CD14-positive monocyte (primary cell): ENCODE measurements at regions not wholly inside any gene's neighbourhood (a gene's known extent, or its start where the extent isn't known, plus 50 kb on each side); places are given as distances from the start of the nearest gene placed in this dataset.

Source experiments
- DNase-seq, 3 donors: peaks; one replicate each; pipeline ENCODE4 v3.0.0-alpha.2; 2011 to 2022
- H2AFZ ChIP-seq: 2 replicates; pipeline ENCODE4 v1.6.0; 2012; ENCODE audit warnings: mild to moderate bottlenecking, low read depth, low read length, inconsistent platforms; ENCODE audit not compliant: insufficient read depth, poor library complexity, severe bottlenecking
- H3K27ac ChIP-seq, 2 donors: 1 replicate in 1 of 2; 2 replicates in 1 of 2; pipeline ENCODE4 v1.5.1; 2012 to 2013; ENCODE audit warnings: low read length in 2 of 2, control low read depth in 1 of 2, inconsistent platforms in 1 of 2, low read depth in 1 of 2, mild to moderate bottlenecking in 1 of 2
- H3K27me3 ChIP-seq, 2 donors: one replicate each; pipeline versions ENCODE4 v1.6.0 to v1.6.1; 2011 to 2013; ENCODE audit warnings: low read length in 2 of 2; ENCODE audit not compliant: control insufficient read depth in 2 of 2, insufficient read depth in 2 of 2
- H3K36me3 ChIP-seq, 2 donors: replicated peaks in 1 of 2; 1 replicate in 1 of 2; 2 replicates in 1 of 2; pipeline versions ENCODE4 v1.5.1 to v1.6.1; 2012 to 2013; ENCODE audit warnings: low read length in 2 of 2, control low read depth in 1 of 2, inconsistent platforms in 1 of 2, mild to moderate bottlenecking in 1 of 2; ENCODE audit not compliant: insufficient read depth in 2 of 2, control insufficient read depth in 1 of 2
- H3K4me1 ChIP-seq, 2 donors: 1 replicate in 1 of 2; 2 replicates in 1 of 2; pipeline versions ENCODE4 v1.5.1 to v1.6.1; 2012 to 2013; ENCODE audit warnings: low read length in 2 of 2, control low read depth in 1 of 2, inconsistent platforms in 1 of 2, mild to moderate bottlenecking in 1 of 2, moderate library complexity in 1 of 2; ENCODE audit not compliant: insufficient read depth in 2 of 2, control insufficient read depth in 1 of 2
- H3K4me2 ChIP-seq: replicated peaks from 2 replicates; pipeline ENCODE3; 2012; ENCODE audit warnings: low read length, moderate library complexity, mild to moderate bottlenecking; ENCODE audit not compliant: poor library complexity, severe bottlenecking; ENCODE audit errors: extremely low read depth
- H3K4me3 ChIP-seq, 3 experiments: fragments of 200-600 bp in 1 of 3; sonication (generic) in 1 of 3; replicated peaks in 1 of 3; 1 replicate in 2 of 3; 2 replicates in 1 of 3; pipeline ENCODE4 v1.5.1; 2011 to 2013; ENCODE audit warnings: low read length in 3 of 3, mild to moderate bottlenecking in 3 of 3, control low read depth in 2 of 3, low read depth in 2 of 3, inconsistent platforms in 1 of 3, moderate library complexity in 1 of 3
- H3K79me2 ChIP-seq: 2 replicates; pipeline ENCODE4 v1.6.0; 2012; ENCODE audit warnings: mild to moderate bottlenecking, control low read depth, inconsistent platforms, low read length, moderate library complexity; ENCODE audit not compliant: insufficient read depth
- H3K9ac ChIP-seq: 2 replicates; pipeline ENCODE4 v1.6.0; 2017; ENCODE audit warnings: low read length, mild to moderate bottlenecking; ENCODE audit not compliant: insufficient read depth, poor library complexity, severe bottlenecking
- H3K9me3 ChIP-seq, 2 donors: replicated peaks in 1 of 2; 1 replicate in 1 of 2; 2 replicates in 1 of 2; pipeline versions ENCODE4 v1.5.1 to v1.6.1; 2012 to 2013; ENCODE audit warnings: low read length in 2 of 2, control low read depth in 1 of 2; ENCODE audit not compliant: control insufficient read depth in 1 of 2, insufficient read depth in 1 of 2
- H4K20me1 ChIP-seq: 2 replicates; pipeline ENCODE4 v1.6.0; 2012; ENCODE audit warnings: mild to moderate bottlenecking, low read length, control low read depth, moderate library complexity; ENCODE audit not compliant: insufficient read depth
- H3K27ac Mint-ChIP-seq, 7 donors: one replicate each; pipeline ENCODE4 v1.8.0; 2020; ENCODE audit warnings: mild to moderate bottlenecking in 7 of 7, mixed read lengths in 7 of 7, moderate library complexity in 6 of 7, inconsistent platforms in 2 of 7
- H3K27me3 Mint-ChIP-seq, 3 donors: one replicate each; pipeline ENCODE4 v1.8.0; 2021 to 2022; ENCODE audit warnings: low read depth in 3 of 3, mild to moderate bottlenecking in 3 of 3, mixed read lengths in 3 of 3, moderate library complexity in 3 of 3, inconsistent platforms in 1 of 3
- H3K36me3 Mint-ChIP-seq, 2 donors: one replicate each; pipeline ENCODE4 v1.8.0; 2020; ENCODE audit warnings: mixed read lengths in 2 of 2, inconsistent platforms in 1 of 2, mild to moderate bottlenecking in 1 of 2
- H3K4me1 Mint-ChIP-seq: one replicate; pipeline ENCODE4 v1.8.0; 2020; ENCODE audit warnings: mild to moderate bottlenecking, mixed read lengths
- H3K4me3 Mint-ChIP-seq, 2 donors: one replicate each; pipeline ENCODE4 v1.8.0; 2020; ENCODE audit warnings: mild to moderate bottlenecking in 2 of 2, mixed read lengths in 2 of 2, moderate library complexity in 1 of 2
- H3K9me3 Mint-ChIP-seq, 7 donors: one replicate each; pipeline ENCODE4 v1.8.0; 2020 to 2022; ENCODE audit warnings: mixed read lengths in 7 of 7, mild to moderate bottlenecking in 6 of 7, moderate library complexity in 6 of 7, inconsistent platforms in 2 of 7
- CTCF ChIP-seq: fragments of 200-600 bp; IDR thresholded peaks from one replicate; pipeline ENCODE4 v1.8.0; 2022; ENCODE audit warnings: antibody characterized with exemption, mild to moderate bottlenecking
- WGBS: methylation state at CpG from one replicate; pipeline ENCODE4 v1.1.5; 2013; ENCODE audit warnings: missing lambda C conversion rate; ENCODE audit not compliant: insufficient coverage; 5-methylcytosine and 5-hydroxymethylcytosine counted together
- intact Hi-C, 2 donors: fragments of 100-400 bp; cut with micrococcal nuclease; formaldehyde crosslinking; loops; one replicate each; pipeline versions ENCODE4 v1.15.0 to v1.15.1; 2023

- Histone ChIP-seq H2AFZ (no peak overlapping the region), H3K79me2 (no peaks in the 10 kb centered on the region), H3K9ac (no peak overlapping the region), H3K27me3 (no peaks in the 10 kb centered on the region), H3K9me3 (no peaks in the 10 kb centered on the region), H3K4me3 (no peak overlapping the region), H3K4me2 (no peak overlapping the region), H4K20me1 (peaks cover 16% of the 10 kb centered on the region), H3K36me3 (no peaks in the 10 kb centered on the region), H3K4me1 (no peaks in the 10 kb centered on the region), H3K27ac (no peak overlapping the region)
- H3K9me3 Mint-ChIP-seq = no peaks in the 10 kb centered on the region
- peaks cover 0 to 2% (median 0%) of the 10 kb centered on the region in 3 donors for H3K27me3 Mint-ChIP-seq
- H3K4me3 Mint-ChIP-seq = no peak overlapping the region
- WGBS = 95% methylated on average over 4 of the region's 4 CpGs
- intact Hi-C loops = no loop called here
- H3K36me3 Mint-ChIP-seq = peaks cover 0 to 5% of the 10 kb centered on the region in 2 donors
- TF ChIP-seq CTCF = no peak
- DNase-seq = no peak
- H3K4me1 Mint-ChIP-seq = peaks cover 2% of the 10 kb centered on the region
- H3K27ac Mint-ChIP-seq = no peak overlapping the region
These were observed 59.0 kb upstream of the TULP4 start for GRCh38 chr6:158253248-158253647.

- H3K4me3 ChIP-seq = no peak overlapping the region
- WGBS = no CpG with 5 or more reads among the region's 4 CpGs
- Mint-ChIP-seq H3K27me3 (peaks cover 0 to 2% (median 0%) of the 10 kb centered on the region in 3 donors), H3K36me3 (peaks cover 0 to 5% of the 10 kb centered on the region in 2 donors), H3K9me3 (peaks cover 0 to 1% (median 0%) of the 10 kb centered on the region in 7 donors), H3K4me3 (no peak overlapping the region), H3K27ac (no peak overlapping the region), H3K4me1 (peaks cover 2% of the 10 kb centered on the region)
- no peaks in the 10 kb centered on the region for H3K79me2 ChIP-seq
- H3K9me3 ChIP-seq = no peaks in the 10 kb centered on the region
- no peak overlapping the region for H3K27ac ChIP-seq
- no peak overlapping the region for H2AFZ ChIP-seq
- H4K20me1 ChIP-seq = peaks cover 20% of the 10 kb centered on the region
- H3K9ac ChIP-seq = no peak overlapping the region
- intact Hi-C loops = no loop called here
- no peaks in the 10 kb centered on the region for H3K36me3 ChIP-seq
- no peaks in the 10 kb centered on the region for H3K4me1 ChIP-seq
- H3K4me2 ChIP-seq = no peak overlapping the region
- no peaks in the 10 kb centered on the region for H3K27me3 ChIP-seq
- TF ChIP-seq CTCF = no peak
- no peak for DNase-seq
These were observed 56.8 kb upstream of the TULP4 start for GRCh38 chr6:158255275-158255988.
